ENCODE measurements at regions not wholly inside any gene's neighbourhood (a gene's known extent, or its start where the extent isn't known, plus 50 kb on each side); places are given as distances from the start of the nearest gene placed in this dataset.
"Not testable (repeated sequence)": the region's sequence is repeated elsewhere in the genome, so short reads cannot be mapped to it uniquely, and the experiment has no call there.

DNA sequence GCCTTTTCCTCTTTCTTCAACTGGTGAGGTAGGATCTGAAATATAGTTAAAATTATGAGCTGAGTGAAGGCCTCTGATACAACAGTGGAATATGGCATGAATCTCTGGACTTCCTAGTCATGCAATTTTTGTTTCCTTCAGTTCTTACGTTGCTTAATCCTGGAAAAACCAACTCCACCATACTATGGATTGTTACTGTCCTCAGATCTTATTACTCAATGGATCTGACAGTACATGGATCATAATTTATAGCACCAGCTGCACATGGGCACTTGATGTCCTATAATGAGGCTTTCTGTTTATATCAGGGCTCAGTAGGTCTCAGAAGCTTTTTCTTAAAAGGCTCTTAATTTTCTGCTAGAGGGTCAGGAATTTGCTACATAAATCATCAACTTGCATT lies 1341.0 kb upstream of the EYS start:
- H3K4me1 Mint-ChIP-seq: no peaks in the 10 kb centered on the region
- H3K27me3 Mint-ChIP-seq: no peaks in the 10 kb centered on the region
- no peaks in the 10 kb centered on the region for H3K36me3 Mint-ChIP-seq (ENCODE audit: low read depth)
- no peak overlapping the region for H3K27ac Mint-ChIP-seq
- CTCF ChIA-PET: no interaction called here
- POLR2A ChIA-PET: no interaction called here
- peaks cover 15% of the 10 kb centered on the region for H3K9me3 Mint-ChIP-seq
- no peak for DNase-seq
- H3K4me3 Mint-ChIP-seq: no peak overlapping the region

DNA sequence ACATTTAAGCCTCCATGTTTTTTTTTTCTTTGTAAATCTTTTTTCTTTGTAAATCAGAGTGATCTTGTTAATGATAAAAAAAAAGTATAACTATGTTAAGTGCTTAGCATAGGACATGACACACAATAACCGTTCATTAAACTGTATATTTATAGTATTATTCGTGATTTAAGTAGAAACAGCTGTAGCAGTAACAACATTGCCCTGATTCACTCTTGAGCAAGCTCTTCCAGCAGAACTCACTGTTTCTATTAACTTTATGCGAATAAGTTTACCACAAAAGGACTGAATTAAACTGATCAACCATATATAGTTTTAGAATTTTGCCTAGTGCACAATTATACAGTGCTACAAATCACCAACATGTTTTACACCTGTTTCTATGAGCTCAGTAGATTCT lies 1338.0 kb upstream of the EYS start:
- Mint-ChIP-seq H3K4me3 (no peak overlapping the region), H3K36me3 (ENCODE audit: low read depth) (no peaks in the 10 kb centered on the region), H3K27me3 (no peaks in the 10 kb centered on the region), H3K27ac (no peak overlapping the region), H3K4me1 (no peaks in the 10 kb centered on the region), H3K9me3 (peaks cover 11% of the 10 kb centered on the region)
- ChIA-PET POLR2A (no interaction called here), CTCF (no interaction called here)
- DNase-seq: no peak

DNA sequence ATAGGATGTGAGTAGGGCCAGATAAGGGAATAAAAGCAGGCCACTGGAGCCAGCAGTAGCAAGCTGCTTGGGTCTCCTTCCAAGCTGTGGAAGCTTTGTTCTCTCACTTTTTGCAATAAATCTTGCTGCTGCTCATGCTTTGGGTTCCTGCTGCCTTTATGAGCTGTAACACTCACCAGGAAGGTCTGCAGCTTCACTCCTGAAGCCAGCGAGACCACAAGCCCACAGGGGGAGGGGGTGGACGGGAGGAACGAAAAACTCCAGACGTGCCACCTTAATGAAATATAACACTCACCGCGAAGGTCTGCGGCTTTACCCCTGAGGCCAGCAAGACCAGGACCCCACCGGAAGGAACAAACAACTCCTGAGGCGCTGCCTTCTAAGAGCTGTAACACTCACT lies 1324.4 kb upstream of the EYS start:
- H3K27ac Mint-ChIP-seq: no peak overlapping the region
- H3K36me3 Mint-ChIP-seq (ENCODE audit: low read depth): no peaks in the 10 kb centered on the region
- no peaks in the 10 kb centered on the region for H3K27me3 Mint-ChIP-seq
- no peaks in the 10 kb centered on the region for H3K4me1 Mint-ChIP-seq
- peaks cover 10% of the 10 kb centered on the region for H3K9me3 Mint-ChIP-seq
- no peak overlapping the region for H3K4me3 Mint-ChIP-seq
- ChIA-PET CTCF (no interaction called here), POLR2A (no interaction called here)
- no peak for DNase-seq

DNA sequence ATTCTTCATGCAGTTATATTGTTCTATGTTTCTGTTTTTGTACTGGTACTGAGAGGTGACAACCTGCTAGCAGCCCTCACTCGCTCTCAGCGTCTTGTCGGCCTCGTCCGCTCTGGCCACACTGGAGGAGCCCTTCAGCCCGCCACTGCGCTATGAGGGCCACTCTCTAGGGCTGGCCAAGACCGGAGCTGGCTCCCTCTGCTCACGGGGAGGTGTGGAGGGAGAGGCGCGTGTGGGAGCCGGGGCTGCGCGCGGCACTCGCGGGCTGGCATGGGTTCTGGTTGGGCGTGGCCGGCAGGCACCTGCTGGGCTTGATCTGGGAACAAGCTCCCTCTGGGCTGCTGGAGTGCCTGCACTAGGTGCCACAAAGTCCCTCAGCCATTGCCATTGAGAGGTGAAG lies 1323.8 kb upstream of the EYS start:
- no peaks in the 10 kb centered on the region for H3K36me3 Mint-ChIP-seq (ENCODE audit: low read depth)
- peaks cover 10% of the 10 kb centered on the region for H3K9me3 Mint-ChIP-seq
- CTCF ChIA-PET: no interaction called here
- H3K27me3 Mint-ChIP-seq: no peaks in the 10 kb centered on the region
- no peak overlapping the region for H3K4me3 Mint-ChIP-seq
- no peaks in the 10 kb centered on the region for H3K4me1 Mint-ChIP-seq
- no peak for DNase-seq
- H3K27ac Mint-ChIP-seq: no peak overlapping the region
- POLR2A ChIA-PET: no interaction called here

DNA sequence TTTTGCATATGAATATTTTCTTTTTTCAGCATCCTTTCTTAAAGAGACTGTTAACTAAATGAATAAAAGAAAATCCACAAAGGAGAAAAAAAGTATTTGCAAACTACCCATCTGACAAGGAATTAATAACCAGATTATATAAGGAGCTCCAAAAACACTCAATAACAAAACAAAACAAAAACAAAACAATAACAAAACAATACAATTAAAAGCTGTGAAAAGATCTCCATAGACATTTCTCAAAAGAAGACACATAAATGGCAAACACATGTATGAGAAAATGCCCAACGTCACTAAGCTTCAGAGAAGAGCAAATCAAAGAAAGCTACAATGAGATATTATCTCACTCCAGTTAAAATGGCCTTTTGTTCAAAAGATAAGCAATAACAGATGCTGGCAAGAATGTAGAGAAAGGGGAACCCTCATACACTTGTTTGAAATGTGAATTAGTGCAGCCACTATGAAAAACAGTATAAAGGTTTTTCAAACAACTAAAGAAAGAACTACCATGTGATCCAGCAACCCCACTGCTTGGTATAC lies 1310.0 kb upstream of the EYS start:
- Mint-ChIP-seq H3K4me3 (no peak overlapping the region), H3K27me3 (no peaks in the 10 kb centered on the region), H3K9me3 (peaks cover 8% of the 10 kb centered on the region), H3K4me1 (no peaks in the 10 kb centered on the region), H3K36me3 (ENCODE audit: low read depth) (no peaks in the 10 kb centered on the region), H3K27ac (no peak overlapping the region)
- ChIA-PET POLR2A (no interaction called here), CTCF (no interaction called here)
- DNase-seq: no peak

DNA sequence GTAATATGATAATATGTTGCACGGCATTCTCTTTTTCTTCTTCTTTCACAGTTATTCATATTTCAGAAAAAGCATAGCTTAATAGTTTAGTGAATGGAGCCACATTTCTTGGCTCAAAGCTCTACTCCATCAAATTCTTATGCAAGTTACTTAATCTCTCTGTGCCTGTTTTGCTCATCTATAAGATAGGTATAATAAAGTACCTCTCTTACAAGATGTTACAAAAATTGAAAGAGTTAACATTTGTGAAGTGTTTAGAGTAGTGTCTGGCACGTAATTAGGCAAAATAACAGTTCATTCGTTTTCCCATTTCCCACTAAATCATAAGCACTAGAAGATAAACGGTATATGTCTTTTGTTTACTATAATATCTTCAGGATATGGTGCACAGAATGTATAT lies 1304.4 kb upstream of the EYS start:
- DNase-seq: no peak
- H3K27ac Mint-ChIP-seq: no peak overlapping the region
- no peaks in the 10 kb centered on the region for H3K27me3 Mint-ChIP-seq
- H3K36me3 Mint-ChIP-seq (ENCODE audit: low read depth): no peaks in the 10 kb centered on the region
- H3K9me3 Mint-ChIP-seq: no peaks in the 10 kb centered on the region
- H3K4me3 Mint-ChIP-seq: no peak overlapping the region
- ChIA-PET CTCF (no interaction called here), POLR2A (no interaction called here)
- no peaks in the 10 kb centered on the region for H3K4me1 Mint-ChIP-seq

DNA sequence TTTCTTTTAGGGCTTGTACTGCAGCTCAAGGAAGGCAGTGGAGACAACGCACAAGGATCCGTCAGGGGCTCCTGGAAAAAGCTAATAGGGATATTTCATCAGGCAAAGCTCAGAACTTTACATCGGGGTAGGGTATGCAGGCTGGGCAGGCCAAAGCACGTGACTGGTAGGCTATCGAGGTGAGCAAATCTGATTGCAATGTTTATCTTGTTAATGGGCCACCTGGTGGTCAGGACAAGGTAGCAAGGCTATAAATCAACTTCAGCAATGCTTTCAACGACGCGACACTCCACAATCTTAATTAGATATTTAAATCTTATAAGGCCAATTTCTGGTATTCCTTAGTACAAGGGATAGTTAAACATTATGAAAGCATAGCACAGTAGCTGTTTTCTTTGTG lies 1302.8 kb upstream of the EYS start:
- Mint-ChIP-seq H3K27me3 (no peaks in the 10 kb centered on the region), H3K4me1 (no peaks in the 10 kb centered on the region), H3K36me3 (ENCODE audit: low read depth) (no peaks in the 10 kb centered on the region), H3K4me3 (no peak overlapping the region), H3K27ac (no peak overlapping the region), H3K9me3 (no peaks in the 10 kb centered on the region)
- DNase-seq: no peak
- ChIA-PET POLR2A (no interaction called here), CTCF (no interaction called here)

DNA sequence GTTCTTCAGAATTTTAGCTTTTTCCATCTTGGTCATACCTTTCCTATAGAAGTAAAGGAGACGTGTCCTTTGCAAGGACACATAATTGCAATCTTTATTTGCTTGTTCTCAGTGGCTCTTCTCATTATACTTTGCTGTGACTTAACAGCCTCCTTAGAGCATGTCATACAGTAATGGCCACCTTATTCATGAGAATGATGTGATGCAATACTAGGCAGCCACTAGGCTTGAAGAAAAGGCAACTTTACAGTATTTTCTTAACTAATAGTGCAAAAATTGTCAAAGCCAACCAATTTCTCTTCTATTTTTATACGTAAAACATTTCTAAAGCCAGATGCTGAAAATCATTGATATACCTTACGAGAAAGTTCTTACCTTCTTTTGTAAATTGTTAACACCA lies 1296.8 kb upstream of the EYS start:
- H3K36me3 Mint-ChIP-seq (ENCODE audit: low read depth): no peaks in the 10 kb centered on the region
- no peak for DNase-seq
- no peaks in the 10 kb centered on the region for H3K4me1 Mint-ChIP-seq
- ChIA-PET CTCF (no interaction called here), POLR2A (no interaction called here)
- no peak overlapping the region for H3K4me3 Mint-ChIP-seq
- no peaks in the 10 kb centered on the region for H3K9me3 Mint-ChIP-seq
- H3K27me3 Mint-ChIP-seq: no peaks in the 10 kb centered on the region
- no peak overlapping the region for H3K27ac Mint-ChIP-seq

DNA sequence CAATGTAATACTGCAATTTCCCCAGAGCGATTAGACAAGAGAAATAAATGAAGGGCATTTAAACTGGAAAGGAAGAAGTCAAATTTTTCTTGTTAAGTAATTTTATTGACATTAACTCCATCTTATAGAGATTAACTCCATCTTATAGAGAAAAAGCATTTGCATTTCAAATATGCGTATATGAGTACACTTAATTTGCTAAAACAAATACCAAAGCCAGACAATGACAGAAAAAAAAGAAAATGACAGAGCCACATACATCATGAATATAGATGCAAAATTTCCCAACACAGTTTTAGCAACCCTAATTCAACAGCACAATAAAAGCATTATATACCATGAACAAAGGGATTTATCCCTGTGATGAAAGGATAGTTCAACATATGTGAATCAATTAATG lies 1293.1 kb upstream of the EYS start:
- H3K9me3 Mint-ChIP-seq: peaks cover 3% of the 10 kb centered on the region
- H3K4me1 Mint-ChIP-seq: no peaks in the 10 kb centered on the region
- ChIA-PET POLR2A (no interaction called here), CTCF (no interaction called here)
- H3K4me3 Mint-ChIP-seq: no peak overlapping the region
- DNase-seq: no peak
- H3K27me3 Mint-ChIP-seq: no peaks in the 10 kb centered on the region
- no peaks in the 10 kb centered on the region for H3K36me3 Mint-ChIP-seq (ENCODE audit: low read depth)
- H3K27ac Mint-ChIP-seq: no peak overlapping the region

DNA sequence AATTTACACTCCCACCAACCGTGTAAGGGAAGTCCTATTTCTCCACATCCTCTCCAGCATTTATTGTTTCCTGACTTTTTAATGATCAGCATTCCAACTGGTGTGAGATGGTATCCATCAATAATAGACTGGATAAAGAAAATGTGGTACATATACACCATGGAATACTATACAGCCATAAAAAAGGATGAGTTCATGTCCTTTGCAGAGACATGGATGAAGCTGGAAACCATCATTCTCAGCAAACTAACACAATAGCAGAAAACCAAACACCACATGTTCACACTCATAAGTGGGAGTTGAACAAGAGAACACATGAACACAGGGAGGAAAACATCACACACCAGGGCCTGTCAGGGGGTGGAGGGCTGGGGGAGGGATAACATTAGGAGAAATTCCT lies 1290.6 kb upstream of the EYS start:
- H3K27ac Mint-ChIP-seq; H3K36me3 Mint-ChIP-seq (ENCODE audit: low read depth); H3K4me1 Mint-ChIP-seq; DNase-seq; CTCF ChIA-PET; H3K27me3 Mint-ChIP-seq; POLR2A ChIA-PET; H3K4me3 Mint-ChIP-seq; H3K9me3 Mint-ChIP-seq: not testable (repeated sequence)

DNA sequence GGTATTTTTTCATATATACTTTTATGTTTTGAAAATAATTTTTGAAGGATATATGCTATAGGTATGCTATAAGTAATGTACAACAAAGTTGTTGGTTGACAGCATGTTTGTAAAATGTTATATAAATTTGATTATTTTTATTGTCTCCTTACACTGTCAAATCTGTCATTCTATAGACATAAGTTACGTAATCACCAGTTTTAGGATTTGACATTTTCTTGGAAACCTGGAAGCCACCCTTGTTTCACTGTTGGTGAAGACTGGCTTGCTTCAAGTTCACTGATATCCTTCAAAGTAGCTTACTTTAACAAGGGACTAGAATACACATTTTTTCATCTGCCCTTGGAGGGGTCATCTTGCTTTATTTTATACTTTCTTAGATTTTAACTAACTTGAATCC lies 1288.6 kb upstream of the EYS start:
- ChIA-PET POLR2A (no interaction called here), CTCF (no interaction called here)
- H3K9me3 Mint-ChIP-seq: peaks cover 14% of the 10 kb centered on the region
- no peak overlapping the region for H3K27ac Mint-ChIP-seq
- DNase-seq: no peak
- H3K36me3 Mint-ChIP-seq (ENCODE audit: low read depth): no peaks in the 10 kb centered on the region
- H3K27me3 Mint-ChIP-seq: no peaks in the 10 kb centered on the region
- H3K4me1 Mint-ChIP-seq: no peaks in the 10 kb centered on the region
- H3K4me3 Mint-ChIP-seq: no peak overlapping the region

DNA sequence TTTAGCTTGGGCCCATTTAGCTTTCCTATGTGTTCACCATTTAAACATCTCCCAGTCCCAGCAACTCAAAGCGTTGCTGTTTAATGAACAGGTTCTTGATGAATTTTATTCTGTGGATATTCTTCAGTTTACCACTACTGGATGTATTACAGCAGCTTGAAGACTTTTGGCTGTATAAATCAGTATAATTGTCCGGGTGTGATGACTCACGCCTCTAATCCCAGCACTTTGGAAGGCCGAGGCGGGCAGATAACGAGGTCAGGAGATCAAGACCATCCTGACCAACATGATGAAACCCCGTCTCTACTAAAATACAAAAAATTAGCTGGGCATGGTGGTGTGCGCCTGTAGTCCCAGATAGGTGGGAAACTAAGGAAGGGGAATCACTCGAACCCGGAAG lies 1286.7 kb upstream of the EYS start:
- DNase-seq; H3K27ac Mint-ChIP-seq; CTCF ChIA-PET; POLR2A ChIA-PET; H3K27me3 Mint-ChIP-seq; H3K36me3 Mint-ChIP-seq (ENCODE audit: low read depth); H3K4me1 Mint-ChIP-seq; H3K4me3 Mint-ChIP-seq: not testable (repeated sequence)
- H3K9me3 Mint-ChIP-seq: peaks cover 14% of the 10 kb centered on the region

DNA sequence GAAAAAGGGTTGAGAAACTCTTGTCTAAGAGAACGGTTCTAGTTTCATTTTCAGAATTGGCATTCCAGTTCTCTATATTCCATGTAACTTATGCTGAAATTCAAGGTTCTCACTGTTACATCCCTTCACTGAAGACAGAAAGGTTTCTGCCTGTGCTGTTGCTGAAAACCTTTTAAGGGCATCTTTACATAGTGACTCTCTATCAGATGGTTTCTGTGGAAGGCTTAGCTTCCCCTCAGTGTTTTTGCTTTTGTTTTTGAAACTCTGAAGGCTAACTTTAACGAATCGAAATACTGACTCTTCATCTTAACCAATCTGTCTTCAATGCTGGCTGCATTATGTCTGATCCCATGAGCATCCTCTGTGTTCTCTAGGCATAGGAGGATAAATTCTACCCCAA lies 1286.2 kb upstream of the EYS start:
- DNase-seq: no peak
- Mint-ChIP-seq H3K4me1 (no peaks in the 10 kb centered on the region), H3K9me3 (peaks cover 15% of the 10 kb centered on the region), H3K27ac (no peak overlapping the region), H3K27me3 (no peaks in the 10 kb centered on the region), H3K36me3 (ENCODE audit: low read depth) (no peaks in the 10 kb centered on the region), H3K4me3 (no peak overlapping the region)
- POLR2A ChIA-PET: no interaction called here
- CTCF ChIA-PET: no interaction called here

DNA sequence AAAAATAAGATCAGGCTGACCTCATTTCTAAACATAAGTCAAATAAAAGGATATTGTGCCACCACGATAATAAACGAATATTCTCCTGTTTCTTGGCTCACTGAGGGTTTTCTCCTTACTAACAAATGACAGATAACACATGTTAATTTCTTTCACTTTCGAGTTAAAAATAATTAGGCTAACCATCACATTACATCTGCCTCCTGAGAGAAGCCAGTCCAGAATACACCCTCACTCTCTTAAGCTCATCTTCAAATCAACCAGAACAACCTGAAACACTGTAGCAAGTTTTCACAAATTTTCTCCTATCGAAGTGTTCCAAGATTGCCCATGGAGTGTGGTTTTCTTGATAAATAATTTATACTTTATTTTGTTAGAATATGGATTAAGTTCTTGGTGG lies 1285.6 kb upstream of the EYS start:
- no peaks in the 10 kb centered on the region for H3K4me1 Mint-ChIP-seq
- no peak overlapping the region for H3K4me3 Mint-ChIP-seq
- no peaks in the 10 kb centered on the region for H3K36me3 Mint-ChIP-seq (ENCODE audit: low read depth)
- CTCF ChIA-PET: no interaction called here
- H3K27ac Mint-ChIP-seq: no peak overlapping the region
- DNase-seq: no peak
- H3K9me3 Mint-ChIP-seq: peaks cover 15% of the 10 kb centered on the region
- no peaks in the 10 kb centered on the region for H3K27me3 Mint-ChIP-seq
- POLR2A ChIA-PET: no interaction called here

DNA sequence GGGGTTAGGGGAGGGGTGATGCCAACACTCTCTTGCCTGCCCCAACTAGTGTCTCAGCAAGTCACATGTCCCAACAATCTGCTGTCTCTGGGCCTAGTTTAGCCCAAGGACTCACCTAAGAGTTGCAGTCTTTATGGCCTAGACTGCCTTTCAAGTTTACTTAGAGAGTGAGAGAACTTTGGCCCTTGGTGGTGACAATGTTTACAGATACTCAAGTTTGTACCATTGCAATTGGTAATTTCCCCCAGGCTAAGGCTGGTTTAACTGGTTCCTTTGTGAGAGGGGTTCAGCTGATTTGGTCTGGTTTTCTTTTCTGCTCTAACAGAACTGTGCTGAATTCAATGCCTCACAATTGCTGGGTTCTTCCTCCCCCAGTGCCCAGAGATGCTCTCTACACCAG lies 1279.9 kb upstream of the EYS start:
- Mint-ChIP-seq H3K4me3 (no peak overlapping the region), H3K4me1 (no peaks in the 10 kb centered on the region), H3K27ac (no peak overlapping the region), H3K27me3 (no peaks in the 10 kb centered on the region), H3K36me3 (ENCODE audit: low read depth) (no peaks in the 10 kb centered on the region), H3K9me3 (peaks cover 13% of the 10 kb centered on the region)
- POLR2A ChIA-PET: no interaction called here
- no peak for DNase-seq
- CTCF ChIA-PET: no interaction called here
